DND-41 (cell line): ENCODE measurements at regions not wholly inside any gene's neighbourhood (a gene's known extent, or its start where the extent isn't known, plus 50 kb on each side); places are given as distances from the start of the nearest gene placed in this dataset.

Experiments used
- ATAC-seq: fragments of 200-7000 bp; cut with Tn5 transposase; 3 replicates; pipeline ENCODE4 v1.9.1; 2021; ENCODE audit warnings: low read depth; ENCODE audit not compliant: insufficient read depth
- DNase-seq: peaks from one replicate; pipeline ENCODE4 v3.0.0-alpha.2; 2020
- H2AFZ ChIP-seq: 2 replicates; pipeline ENCODE4 v1.6.0; 2012; ENCODE audit warnings: low read depth, low read length
- H3K27ac ChIP-seq: 2 replicates; pipeline ENCODE4 v1.5.1; 2012; ENCODE audit warnings: low read length, inconsistent platforms
- H3K27me3 ChIP-seq: fragments of 200-600 bp; sonication (generic); 2 replicates; pipeline ENCODE4 v1.6.0; 2012; ENCODE audit warnings: low read length, mild to moderate bottlenecking, inconsistent platforms; ENCODE audit not compliant: insufficient read depth, poor library complexity
- H3K36me3 ChIP-seq: 2 replicates; pipeline ENCODE4 v1.5.1; 2012; ENCODE audit warnings: low read length, inconsistent platforms; ENCODE audit not compliant: insufficient read depth
- H3K4me1 ChIP-seq: 2 replicates; pipeline ENCODE4 v1.5.1; 2012; ENCODE audit warnings: mild to moderate bottlenecking, low read length; ENCODE audit not compliant: insufficient read depth
- H3K4me2 ChIP-seq: 2 replicates; pipeline ENCODE4 v1.6.0; 2012; ENCODE audit warnings: mild to moderate bottlenecking, moderate library complexity, low read length, inconsistent platforms; ENCODE audit not compliant: insufficient read depth
- H3K4me3 ChIP-seq, 2 experiments: fragments of 200-600 bp in 1 of 2; shearing (Covaris generic) in 1 of 2; 2 replicates each; pipeline ENCODE4 v1.5.1; 2012 to 2016; ENCODE audit warnings: inconsistent platforms in 2 of 2, low read length in 2 of 2, mild to moderate bottlenecking in 2 of 2, low read depth in 1 of 2, moderate library complexity in 1 of 2
- H3K79me2 ChIP-seq: 2 replicates; pipeline ENCODE4 v1.6.0; 2012; ENCODE audit warnings: low read length, inconsistent platforms; ENCODE audit not compliant: insufficient read depth
- H3K9ac ChIP-seq: 2 replicates; pipeline ENCODE4 v1.6.0; 2012; ENCODE audit warnings: low read depth, mild to moderate bottlenecking, inconsistent platforms, low read length, moderate library complexity
- H3K9me3 ChIP-seq: 2 replicates; pipeline ENCODE4 v1.5.1; 2012; ENCODE audit warnings: low read length, moderate library complexity, mild to moderate bottlenecking, inconsistent platforms; ENCODE audit not compliant: insufficient read depth, severe bottlenecking
- H4K20me1 ChIP-seq: 2 replicates; pipeline ENCODE4 v1.6.0; 2012; ENCODE audit warnings: low read length; ENCODE audit not compliant: insufficient read depth
- CTCF ChIP-seq: IDR thresholded peaks from 2 replicates; pipeline ENCODE4 v1.5.1; 2012; ENCODE audit warnings: borderline replicate concordance, low read length, moderate library complexity, mild to moderate bottlenecking; ENCODE audit not compliant: poor library complexity, severe bottlenecking; ENCODE audit errors: extremely low read depth
- EZH2 ChIP-seq: IDR thresholded peaks from 3 replicates; pipeline ENCODE4 v1.6.1; 2012; ENCODE audit warnings: borderline replicate concordance, low read depth, mild to moderate bottlenecking, moderate library complexity, low read length, inconsistent platforms; ENCODE audit not compliant: severe bottlenecking

GRCh38 chr16:6684076-6684673, 648.5 kb upstream of the RBFOX1 start:
- peak; percentile 32 for DNase-seq
- no peak overlapping the region for H3K4me3 ChIP-seq
- peak; percentile 76 for TF ChIP-seq CTCF
- TF ChIP-seq EZH2: no peak
- no peaks in the 10 kb centered on the region for H3K27me3 ChIP-seq
- no peak overlapping the region for H2AFZ ChIP-seq
- H3K36me3 ChIP-seq: no peaks in the 10 kb centered on the region
- no peaks in the 10 kb centered on the region for H3K9me3 ChIP-seq
- H3K27ac ChIP-seq: no peak overlapping the region
- no peak for ATAC-seq
- H3K79me2 ChIP-seq: no peaks in the 10 kb centered on the region
- no peak overlapping the region for H3K4me2 ChIP-seq
- H4K20me1 ChIP-seq: no peaks in the 10 kb centered on the region
- H3K9ac ChIP-seq: no peak overlapping the region
- H3K4me1 ChIP-seq: no peaks in the 10 kb centered on the region

- Histone ChIP-seq H3K27ac (no peak overlapping the region), H3K4me3 (no peak overlapping the region), H3K4me2 (no peak overlapping the region), H3K27me3 (no peaks in the 10 kb centered on the region), H4K20me1 (no peaks in the 10 kb centered on the region), H3K9me3 (no peaks in the 10 kb centered on the region), H3K4me1 (no peaks in the 10 kb centered on the region), H3K79me2 (no peaks in the 10 kb centered on the region), H3K9ac (no peak overlapping the region), H2AFZ (no peak overlapping the region), H3K36me3 (no peaks in the 10 kb centered on the region)
- peak; percentile 43 for DNase-seq
- no peak for TF ChIP-seq EZH2
- peak; percentile 80 for TF ChIP-seq CTCF
- peak; percentile 58; the same call in 1 of the 3 replicates for ATAC-seq
These were observed 650.4 kb upstream of the RBFOX1 start for GRCh38 chr16:6682142-6682811.

GRCh38 chr16:6678586-6678985, 654.1 kb upstream of the RBFOX1 start:
- ATAC-seq (no peak), DNase-seq (no peak)
- H2AFZ ChIP-seq: no peak overlapping the region
- no peaks in the 10 kb centered on the region for H3K36me3 ChIP-seq
- H3K79me2 ChIP-seq: no peaks in the 10 kb centered on the region
- H3K9ac ChIP-seq: no peak overlapping the region
- no peak for TF ChIP-seq EZH2
- TF ChIP-seq CTCF: no peak
- no peak overlapping the region for H3K4me3 ChIP-seq
- H3K27ac ChIP-seq: no peak overlapping the region
- no peaks in the 10 kb centered on the region for H3K27me3 ChIP-seq
- H3K9me3 ChIP-seq: no peaks in the 10 kb centered on the region
- H4K20me1 ChIP-seq: no peaks in the 10 kb centered on the region
- H3K4me1 ChIP-seq: no peaks in the 10 kb centered on the region
- no peak overlapping the region for H3K4me2 ChIP-seq

- Histone ChIP-seq H3K4me2 (no peak overlapping the region), H3K27me3 (no peaks in the 10 kb centered on the region), H2AFZ (no peak overlapping the region), H3K4me3 (no peak overlapping the region), H3K36me3 (no peaks in the 10 kb centered on the region), H3K4me1 (no peaks in the 10 kb centered on the region), H3K9me3 (no peaks in the 10 kb centered on the region), H4K20me1 (no peaks in the 10 kb centered on the region), H3K9ac (no peak overlapping the region), H3K27ac (no peak overlapping the region), H3K79me2 (no peaks in the 10 kb centered on the region)
- DNase-seq (no peak), ATAC-seq (no peak)
- TF ChIP-seq CTCF (no peak), EZH2 (no peak)
These were observed 658.6 kb upstream of the RBFOX1 start for GRCh38 chr16:6674071-6674470.
